HG03064 (cell line): ENCODE measurements at regions not wholly inside any gene's neighbourhood (a gene's known extent, or its start where the extent isn't known, plus 50 kb on each side); places are given as distances from the start of the nearest gene placed in this dataset.

Experiments
- ATAC-seq: cut with Tn5 transposase; IDR thresholded peaks from one replicate; pipeline ENCODE4 v1.9.1; 2021; ENCODE audit warnings: low read depth; ENCODE audit not compliant: unreplicated experiment

- ATAC-seq = no peak
Measured at GRCh38 chr5:112648264-112648663, 89.4 kb upstream of the APC start.

DNA sequence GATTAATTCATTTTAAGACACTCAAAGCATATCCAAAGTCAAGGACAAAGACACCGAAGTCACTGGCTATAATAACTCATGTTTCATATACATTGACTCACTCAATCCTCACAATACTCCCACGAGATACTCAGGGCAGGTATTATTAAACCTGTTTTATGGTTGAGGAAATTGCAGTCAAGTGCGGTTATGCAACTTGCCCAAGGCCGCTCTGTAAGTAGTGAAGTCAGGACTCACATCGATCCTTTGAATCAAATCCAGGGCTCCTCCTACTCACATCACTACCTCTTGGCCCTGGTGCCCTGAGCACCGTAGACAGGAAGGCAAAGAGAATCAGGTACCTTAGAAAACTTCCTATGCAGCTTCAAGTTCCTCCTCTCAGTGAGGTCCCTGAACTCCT lies 87.8 kb upstream of the APC start:
- ATAC-seq = no peak

- no peak for ATAC-seq
Measured at GRCh38 chr5:112653638-112654205, 84.0 kb upstream of the APC start.

DNA sequence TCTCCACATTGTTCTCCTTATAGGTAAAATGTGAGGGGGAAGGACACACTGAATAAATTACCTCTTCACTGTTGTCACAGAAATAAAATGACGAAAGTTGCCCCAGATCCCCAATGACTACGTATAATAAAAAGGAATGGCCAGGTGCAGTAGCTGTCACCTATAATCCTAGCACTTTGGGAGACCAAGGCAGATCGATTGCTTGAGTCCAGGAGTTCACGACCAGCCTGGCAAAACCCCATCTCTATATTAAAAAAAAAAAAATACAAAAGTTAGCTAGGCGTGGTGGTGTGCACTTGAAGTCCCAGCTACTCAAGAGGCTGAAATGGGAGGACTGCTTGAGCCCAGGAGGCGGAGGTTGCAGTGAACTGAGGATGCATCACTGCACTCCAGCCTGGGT lies 82.2 kb upstream of the APC start:
- ATAC-seq = no peak

- no peak for ATAC-seq
Measured at GRCh38 chr5:112656451-112656850, 81.2 kb upstream of the APC start.

GRCh38 chr5:112657804-112658203 lies 79.9 kb upstream of the APC start:
- no peak for ATAC-seq

DNA sequence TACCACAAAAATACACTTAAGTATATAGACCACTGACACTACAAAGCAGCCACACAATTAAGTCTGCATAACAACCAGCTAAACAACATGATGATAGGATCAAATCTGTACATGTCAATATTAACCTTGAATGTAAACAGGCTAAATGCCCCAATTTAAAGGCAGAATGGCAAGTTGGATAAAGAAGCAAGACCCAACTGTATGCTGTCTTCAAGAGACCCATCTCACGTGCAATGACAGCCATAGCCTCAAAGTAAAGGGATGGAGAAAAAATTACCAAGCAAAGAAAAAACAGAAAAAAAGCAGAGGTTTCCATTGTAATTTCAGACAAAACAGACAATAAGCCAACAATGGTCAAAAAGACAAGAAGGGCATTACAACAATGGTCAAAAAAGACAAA lies 77.3 kb upstream of the APC start:
- no peak for ATAC-seq

DNA sequence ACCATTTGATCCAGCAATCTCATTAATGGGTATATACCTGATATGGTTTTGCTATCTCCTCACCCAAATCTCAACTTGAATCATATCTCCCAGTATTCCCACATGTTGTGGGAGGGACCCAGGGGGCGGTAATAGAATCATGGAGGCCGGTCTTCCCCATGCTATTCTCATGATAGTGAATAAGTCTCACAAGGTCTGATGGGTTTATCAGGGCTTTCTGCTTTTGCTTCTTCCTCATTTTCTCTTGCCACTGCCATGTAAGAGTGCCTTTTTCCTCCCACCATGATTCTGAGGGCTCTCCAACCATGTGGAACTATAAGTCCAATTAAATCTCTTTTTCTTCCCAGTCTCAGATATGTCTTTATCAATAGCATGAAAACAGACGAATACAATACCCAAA lies 74.5 kb upstream of the APC start:
- ATAC-seq = no peak

DNA sequence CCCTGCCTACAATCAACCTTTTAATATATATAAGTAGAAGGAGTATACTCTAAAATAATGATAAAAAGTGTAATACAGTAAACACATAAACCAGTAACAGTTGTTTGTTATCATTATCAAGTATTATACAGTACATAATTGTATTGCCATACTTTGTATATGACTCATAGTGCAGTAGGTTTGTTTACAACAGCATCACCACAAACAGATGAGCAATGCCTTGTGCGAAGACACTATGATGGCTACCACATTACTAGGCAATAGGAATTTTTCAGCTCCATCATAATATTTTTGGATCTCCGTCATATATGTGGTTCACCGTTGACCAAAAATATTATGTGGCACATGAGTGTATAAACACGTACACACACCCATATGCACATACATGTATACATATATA lies 69.7 kb upstream of the APC start:
- ATAC-seq = no peak

- ATAC-seq = no peak
Measured at GRCh38 chr5:112668911-112669310, 68.8 kb upstream of the APC start.

DNA sequence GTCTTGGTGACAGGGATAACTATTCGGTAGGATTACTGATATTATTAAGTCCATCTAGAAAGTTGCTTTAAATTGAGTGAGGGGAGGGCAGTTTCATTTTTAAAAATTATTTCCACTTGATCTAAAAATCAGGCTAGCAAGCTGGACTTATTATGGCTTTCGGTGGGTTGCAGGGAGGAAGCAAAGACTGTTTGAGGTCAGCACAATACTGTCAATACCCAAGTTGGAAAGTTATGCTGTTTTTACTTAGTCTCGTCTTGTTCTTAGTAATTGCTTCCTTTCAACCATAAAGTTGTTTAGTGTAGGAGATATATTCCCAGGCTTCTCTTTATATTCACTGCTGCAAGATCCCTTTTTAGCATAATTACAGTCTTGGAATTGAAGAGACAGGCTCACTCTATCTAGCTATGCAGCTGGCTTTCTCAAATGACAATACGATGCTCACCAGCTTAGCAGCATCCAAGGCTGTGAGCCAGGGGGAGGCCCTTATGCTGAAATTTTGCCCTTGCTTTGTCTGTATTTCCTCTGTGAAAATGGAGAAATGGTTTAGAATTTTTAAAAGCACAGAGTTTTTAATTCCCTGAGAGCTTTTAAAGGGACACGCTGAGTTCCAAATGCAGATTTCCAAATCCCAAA lies 68.2 kb upstream of the APC start:
- no peak for ATAC-seq

DNA sequence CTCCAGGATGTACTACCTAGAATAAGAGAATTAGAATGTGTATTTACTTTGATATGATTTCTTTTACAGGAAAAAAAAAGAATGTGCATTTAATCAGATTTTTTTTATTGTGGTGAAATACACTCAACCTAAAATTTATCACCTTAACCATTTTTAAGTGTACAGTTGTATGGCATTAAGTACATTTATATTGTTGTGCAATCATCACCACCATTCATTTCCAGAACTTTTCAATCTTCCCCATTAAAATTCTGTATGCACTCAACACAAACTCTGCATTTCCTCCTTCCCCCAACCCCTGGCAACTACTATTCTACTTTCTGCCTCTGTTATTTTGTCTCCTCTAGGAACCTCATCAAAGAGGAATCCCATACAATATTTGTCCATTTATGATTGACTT lies 66.0 kb upstream of the APC start:
- ATAC-seq = no peak

DNA sequence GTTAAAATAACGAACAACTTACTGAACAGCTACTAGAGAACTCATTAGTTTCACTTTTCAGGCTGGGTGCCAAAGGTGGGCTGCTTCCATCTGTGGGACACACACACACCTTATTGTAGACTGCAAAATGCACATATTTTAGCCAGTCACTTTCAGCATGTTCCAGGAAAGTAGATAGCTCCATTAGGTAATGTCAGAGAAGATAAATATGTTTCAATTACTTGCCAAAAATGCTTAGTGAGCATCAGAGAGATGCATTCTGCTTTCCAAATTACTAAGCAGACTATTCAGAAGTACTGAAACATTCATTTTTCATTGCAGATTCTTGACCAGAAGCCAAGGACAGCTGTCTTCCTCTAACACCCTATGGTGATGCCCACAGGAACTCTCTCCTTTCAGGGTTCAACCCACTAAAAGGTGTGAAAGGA lies 56.2 kb upstream of the APC start:
- ATAC-seq = peak; percentile 88

GRCh38 chr5:112682621-112683061 lies 55.0 kb upstream of the APC start:
- no peak for ATAC-seq

DNA sequence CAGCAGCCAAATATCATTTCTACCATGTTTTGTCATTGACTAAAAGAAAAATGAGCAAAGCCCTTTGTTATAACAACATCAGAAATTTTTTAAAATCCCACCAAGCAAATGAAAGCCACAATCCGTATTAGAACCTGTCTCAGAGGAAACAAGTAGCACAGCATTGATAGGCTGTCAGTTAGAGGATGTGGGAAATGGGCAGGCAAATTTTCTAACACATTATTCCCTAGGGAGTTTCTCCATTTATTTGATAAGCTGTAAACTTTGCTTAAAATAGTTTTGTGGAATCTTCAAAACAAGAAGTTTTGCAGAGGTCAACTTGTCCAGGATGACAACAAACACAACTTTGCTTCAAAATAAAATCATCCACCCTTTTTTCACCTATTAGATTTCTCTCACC lies 53.6 kb upstream of the APC start:
- no peak for ATAC-seq

- ATAC-seq = no peak
Measured at GRCh38 chr5:112684737-112685136, 52.9 kb upstream of the APC start.

DNA sequence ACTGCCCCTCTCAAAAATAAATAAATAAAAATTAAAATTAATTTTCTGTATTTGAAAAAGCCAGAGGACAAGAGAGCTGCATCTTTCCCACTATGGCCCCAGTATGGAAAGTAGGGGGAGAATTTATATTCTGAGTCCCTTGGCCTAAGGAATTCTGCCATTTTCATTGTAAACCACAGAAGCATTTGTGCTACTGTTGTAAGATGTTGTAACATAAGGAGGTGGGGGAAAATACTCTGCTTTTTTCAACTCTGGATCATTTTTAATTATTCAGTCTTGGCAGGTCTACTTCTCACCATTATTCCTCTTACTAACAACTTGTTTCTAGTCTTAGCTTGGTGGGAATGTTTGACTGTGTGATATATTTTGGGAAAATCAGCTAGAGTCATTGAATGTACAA lies 52.3 kb upstream of the APC start:
- ATAC-seq = no peak

DNA sequence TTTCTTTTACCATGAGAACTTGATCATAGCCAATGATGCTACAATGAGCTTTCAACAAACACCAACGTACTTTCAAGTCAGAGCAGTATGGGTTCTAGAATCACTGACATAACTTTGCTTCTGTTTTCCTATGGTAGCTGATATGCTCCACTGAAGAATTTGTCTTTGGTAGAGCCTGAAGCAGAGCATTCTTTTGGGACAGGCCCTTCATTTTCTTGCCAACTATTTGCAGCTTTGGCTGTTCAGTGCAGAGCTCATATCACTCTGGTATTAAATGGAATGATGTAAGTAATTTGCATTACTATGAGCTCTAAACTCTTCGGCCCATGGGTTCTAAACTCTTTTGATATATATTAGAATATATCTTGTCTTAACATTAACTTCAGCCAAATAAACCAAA lies 51.8 kb upstream of the APC start:
- no peak for ATAC-seq

DNA sequence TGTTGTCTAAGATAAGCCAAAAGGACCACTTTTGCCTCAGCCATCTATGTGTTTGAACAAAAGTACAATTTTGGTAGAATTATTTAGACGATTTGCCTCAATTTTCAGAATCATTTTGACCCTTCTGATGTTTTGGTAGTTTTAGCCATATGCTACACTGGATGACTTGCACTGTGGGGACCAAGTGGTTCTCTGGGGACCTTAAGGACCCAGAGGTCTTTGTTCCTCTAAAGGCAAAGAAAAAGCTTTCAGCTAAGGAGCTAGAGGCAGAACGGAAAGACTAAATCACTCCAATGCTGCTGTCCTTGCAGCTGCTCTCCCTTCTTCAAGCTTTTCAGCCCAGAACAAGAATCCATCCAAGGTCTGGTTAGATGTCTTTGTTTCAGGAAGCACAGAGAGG lies 51.0 kb upstream of the APC start:
- ATAC-seq = no peak

- no peak for ATAC-seq
Measured at GRCh38 chr5:112687306-112687705, 50.4 kb upstream of the APC start.
